ENCODE measurements at regions not wholly inside any gene's neighbourhood (a gene's known extent, or its start where the extent isn't known, plus 50 kb on each side); places are given as distances from the start of the nearest gene placed in this dataset.

DNA sequence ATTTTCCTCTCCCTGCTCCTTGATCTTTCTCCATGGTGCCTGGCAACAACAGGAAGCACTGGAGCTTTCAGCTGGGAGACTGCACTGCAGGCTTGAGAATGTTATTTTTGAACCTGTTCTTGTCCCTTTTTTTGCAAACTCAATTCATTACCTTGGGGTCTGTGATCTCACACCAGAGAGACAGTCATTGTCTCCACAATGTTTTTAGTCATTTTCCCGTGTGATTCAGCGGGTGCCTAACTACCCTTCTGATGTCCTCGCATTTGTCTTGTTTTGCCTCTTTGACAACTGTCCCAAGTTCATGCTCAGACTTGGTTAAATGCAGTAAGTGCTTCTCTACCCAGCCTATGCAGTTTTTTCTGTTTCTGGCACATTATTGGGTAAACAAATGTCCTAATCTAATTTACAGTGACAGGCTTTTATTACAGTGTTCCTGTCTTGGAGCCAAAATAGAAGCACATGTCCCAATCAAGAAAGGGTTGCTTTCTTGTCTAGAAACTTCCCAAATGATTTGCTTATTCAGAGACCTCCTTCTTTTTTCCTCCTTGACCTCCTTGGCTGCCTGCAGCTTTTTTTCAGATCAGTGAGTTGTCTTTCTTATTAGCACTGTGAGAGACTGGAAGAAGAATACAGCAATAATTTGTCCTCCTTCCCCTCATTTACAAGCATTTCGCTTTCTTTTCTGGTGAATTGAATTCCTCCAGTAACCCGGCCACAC lies 162.4 kb downstream of the NSUN3 start:
- no peaks in the 10 kb centered on the region for H3K36me3 ChIP-seq (ENCODE audit: control insufficient read depth in 2 of 2, insufficient read depth in 2 of 2, low read length in 2 of 2)

GRCh38 chr3:94226078-94226477 lies 163.2 kb downstream of the NSUN3 start:
- no peak overlapping the region for H3K4me3 ChIP-seq (ENCODE audit: low read length in 2 of 2)
- H3K9ac ChIP-seq (ENCODE audit: low read depth in 1 of 2, low read length in 2 of 2): no peak overlapping the region
- no peaks in the 10 kb centered on the region for H3K9me3 ChIP-seq (ENCODE audit: control insufficient read depth in 2 of 2, low read length in 2 of 2)
- H3K4me1 ChIP-seq (ENCODE audit: control insufficient read depth in 2 of 2, insufficient read depth in 2 of 2, low read length in 2 of 2): no peaks in the 10 kb centered on the region
- H3K27ac ChIP-seq (ENCODE audit: low read depth in 2 of 2, low read length in 2 of 2): no peak overlapping the region
- no peaks in the 10 kb centered on the region for H3K36me3 ChIP-seq (ENCODE audit: control insufficient read depth in 2 of 2, insufficient read depth in 2 of 2, low read length in 2 of 2)
- H3K27me3 ChIP-seq (ENCODE audit: control insufficient read depth in 2 of 2, insufficient read depth in 2 of 2, low read length in 2 of 2): no peaks in the 10 kb centered on the region

More for the DNA sequence above, 162.4 kb downstream of the NSUN3 start:
- no peak overlapping the region for H3K27ac ChIP-seq (ENCODE audit: low read depth in 2 of 2, low read length in 2 of 2)
- H3K4me3 ChIP-seq (ENCODE audit: low read length in 2 of 2): no peak overlapping the region
- no peaks in the 10 kb centered on the region for H3K9me3 ChIP-seq (ENCODE audit: control insufficient read depth in 2 of 2, low read length in 2 of 2)
- no peaks in the 10 kb centered on the region for H3K4me1 ChIP-seq (ENCODE audit: control insufficient read depth in 2 of 2, insufficient read depth in 2 of 2, low read length in 2 of 2)
- H3K27me3 ChIP-seq (ENCODE audit: control insufficient read depth in 2 of 2, insufficient read depth in 2 of 2, low read length in 2 of 2): no peaks in the 10 kb centered on the region
- H3K9ac ChIP-seq (ENCODE audit: low read depth in 1 of 2, low read length in 2 of 2): no peak overlapping the region

DNA sequence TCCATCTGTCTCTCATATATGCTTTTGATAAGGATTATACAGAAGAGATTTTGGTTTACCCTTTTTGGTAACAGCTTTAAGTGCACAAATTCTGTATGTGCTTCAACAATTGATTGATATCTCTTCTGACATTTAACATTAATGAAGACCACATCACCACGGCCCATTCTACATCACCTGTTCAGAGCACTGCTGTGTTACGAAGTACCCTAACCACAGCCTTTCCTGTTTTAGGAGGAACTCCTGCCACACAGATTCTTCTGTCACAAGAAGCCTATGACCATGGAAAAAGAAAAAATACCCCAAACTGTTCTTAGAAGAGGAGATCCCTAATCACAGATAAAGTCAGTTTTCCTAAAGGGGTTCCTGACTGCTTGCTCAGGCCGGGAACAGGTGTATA lies 170.1 kb downstream of the NSUN3 start:
- no peak overlapping the region for H3K9ac ChIP-seq (ENCODE audit: low read depth in 1 of 2, low read length in 2 of 2)
- H3K9me3 ChIP-seq (ENCODE audit: control insufficient read depth in 2 of 2, low read length in 2 of 2): no peaks in the 10 kb centered on the region
- no peak overlapping the region for H3K4me3 ChIP-seq (ENCODE audit: low read length in 2 of 2)
- no peak overlapping the region for H3K27ac ChIP-seq (ENCODE audit: low read depth in 2 of 2, low read length in 2 of 2)
- no peaks in the 10 kb centered on the region for H3K27me3 ChIP-seq (ENCODE audit: control insufficient read depth in 2 of 2, insufficient read depth in 2 of 2, low read length in 2 of 2)
- no peaks in the 10 kb centered on the region for H3K4me1 ChIP-seq (ENCODE audit: control insufficient read depth in 2 of 2, insufficient read depth in 2 of 2, low read length in 2 of 2)
- H3K36me3 ChIP-seq (ENCODE audit: control insufficient read depth in 2 of 2, insufficient read depth in 2 of 2, low read length in 2 of 2): no peaks in the 10 kb centered on the region

DNA sequence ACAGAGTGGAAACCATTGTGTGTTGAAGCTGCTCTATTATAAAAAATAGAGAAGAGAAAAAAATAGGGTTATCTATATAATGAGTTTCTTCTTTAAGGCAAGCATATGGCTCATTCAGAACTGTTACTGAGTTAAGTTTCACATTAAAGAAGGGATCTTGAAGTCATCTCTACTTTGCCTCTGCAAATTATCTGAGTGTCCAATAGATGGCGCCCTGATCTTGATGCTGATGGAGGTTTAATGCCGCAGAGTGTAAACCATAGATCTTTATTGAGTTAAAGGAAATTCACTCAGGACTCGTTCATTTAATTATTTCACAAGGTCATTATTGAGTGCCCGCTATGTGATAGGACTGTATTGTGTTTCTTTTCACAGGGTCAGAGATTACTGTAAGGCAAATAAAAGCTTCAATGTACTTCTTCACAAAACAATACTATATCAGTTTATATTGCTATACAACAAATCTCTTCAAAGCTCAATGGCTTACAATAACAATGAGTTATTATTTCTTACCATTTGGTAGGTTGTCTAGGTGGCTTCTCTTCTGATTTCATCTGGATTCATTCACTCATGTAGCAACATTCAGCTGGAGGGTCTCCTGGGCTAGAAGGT lies 171.4 kb downstream of the NSUN3 start:
- H3K9me3 ChIP-seq (ENCODE audit: control insufficient read depth in 2 of 2, low read length in 2 of 2): no peaks in the 10 kb centered on the region
- no peaks in the 10 kb centered on the region for H3K27me3 ChIP-seq (ENCODE audit: control insufficient read depth in 2 of 2, insufficient read depth in 2 of 2, low read length in 2 of 2)
- H3K27ac ChIP-seq (ENCODE audit: low read depth in 2 of 2, low read length in 2 of 2): no peak overlapping the region
- H3K36me3 ChIP-seq (ENCODE audit: control insufficient read depth in 2 of 2, insufficient read depth in 2 of 2, low read length in 2 of 2): no peaks in the 10 kb centered on the region
- no peak overlapping the region for H3K9ac ChIP-seq (ENCODE audit: low read depth in 1 of 2, low read length in 2 of 2)
- H3K4me1 ChIP-seq (ENCODE audit: control insufficient read depth in 2 of 2, insufficient read depth in 2 of 2, low read length in 2 of 2): no peaks in the 10 kb centered on the region
- H3K4me3 ChIP-seq (ENCODE audit: low read length in 2 of 2): no peak overlapping the region

GRCh38 chr3:94241986-94242385 lies 179.1 kb downstream of the NSUN3 start:
- Histone ChIP-seq H3K4me1 (ENCODE audit: control insufficient read depth in 2 of 2, insufficient read depth in 2 of 2, low read length in 2 of 2) (no peaks in the 10 kb centered on the region), H3K27me3 (ENCODE audit: control insufficient read depth in 2 of 2, insufficient read depth in 2 of 2, low read length in 2 of 2) (no peaks in the 10 kb centered on the region), H3K36me3 (ENCODE audit: control insufficient read depth in 2 of 2, insufficient read depth in 2 of 2, low read length in 2 of 2) (no peaks in the 10 kb centered on the region), H3K9me3 (ENCODE audit: control insufficient read depth in 2 of 2, low read length in 2 of 2) (no peaks in the 10 kb centered on the region), H3K4me3 (ENCODE audit: low read length in 2 of 2) (no peak overlapping the region), H3K27ac (ENCODE audit: low read depth in 2 of 2, low read length in 2 of 2) (no peak overlapping the region), H3K9ac (ENCODE audit: low read depth in 1 of 2, low read length in 2 of 2) (no peak overlapping the region)

GRCh38 chr3:94246171-94246570 lies 183.3 kb downstream of the NSUN3 start:
- Histone ChIP-seq H3K9ac (ENCODE audit: low read depth in 1 of 2, low read length in 2 of 2) (no peak overlapping the region), H3K27me3 (ENCODE audit: control insufficient read depth in 2 of 2, insufficient read depth in 2 of 2, low read length in 2 of 2) (no peaks in the 10 kb centered on the region), H3K4me1 (ENCODE audit: control insufficient read depth in 2 of 2, insufficient read depth in 2 of 2, low read length in 2 of 2) (no peaks in the 10 kb centered on the region), H3K27ac (ENCODE audit: low read depth in 2 of 2, low read length in 2 of 2) (no peak overlapping the region), H3K4me3 (ENCODE audit: low read length in 2 of 2) (no peak overlapping the region), H3K36me3 (ENCODE audit: control insufficient read depth in 2 of 2, insufficient read depth in 2 of 2, low read length in 2 of 2) (no peaks in the 10 kb centered on the region), H3K9me3 (ENCODE audit: control insufficient read depth in 2 of 2, low read length in 2 of 2) (no peaks in the 10 kb centered on the region)

DNA sequence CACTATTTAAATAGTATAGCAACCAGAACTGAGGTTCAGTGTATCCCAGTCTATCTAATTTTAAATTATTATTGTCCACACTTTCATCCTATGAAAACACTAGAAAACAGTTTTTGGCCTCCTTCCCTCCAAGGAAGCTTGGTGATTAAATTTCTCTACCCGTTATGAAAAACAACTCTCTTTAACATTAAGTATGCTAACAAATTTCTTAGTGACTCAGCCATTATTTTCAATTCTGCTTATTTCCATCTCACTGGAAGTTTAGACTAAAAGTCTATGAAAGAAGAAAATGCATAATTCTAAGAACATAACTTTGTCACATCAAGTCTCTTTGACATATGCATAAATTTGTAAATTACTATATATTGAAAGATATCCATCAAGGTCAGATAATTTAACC lies 185.2 kb downstream of the NSUN3 start:
- H3K4me1 ChIP-seq (ENCODE audit: control insufficient read depth in 2 of 2, insufficient read depth in 2 of 2, low read length in 2 of 2): no peaks in the 10 kb centered on the region
- H3K27ac ChIP-seq (ENCODE audit: low read depth in 2 of 2, low read length in 2 of 2): no peak overlapping the region
- H3K4me3 ChIP-seq (ENCODE audit: low read length in 2 of 2): no peak overlapping the region
- H3K36me3 ChIP-seq (ENCODE audit: control insufficient read depth in 2 of 2, insufficient read depth in 2 of 2, low read length in 2 of 2): no peaks in the 10 kb centered on the region
- no peaks in the 10 kb centered on the region for H3K27me3 ChIP-seq (ENCODE audit: control insufficient read depth in 2 of 2, insufficient read depth in 2 of 2, low read length in 2 of 2)
- no peak overlapping the region for H3K9ac ChIP-seq (ENCODE audit: low read depth in 1 of 2, low read length in 2 of 2)
- H3K9me3 ChIP-seq (ENCODE audit: control insufficient read depth in 2 of 2, low read length in 2 of 2): no peaks in the 10 kb centered on the region

- no peaks in the 10 kb centered on the region for H3K27me3 ChIP-seq (ENCODE audit: control insufficient read depth in 2 of 2, insufficient read depth in 2 of 2, low read length in 2 of 2)
- no peaks in the 10 kb centered on the region for H3K4me1 ChIP-seq (ENCODE audit: control insufficient read depth in 2 of 2, insufficient read depth in 2 of 2, low read length in 2 of 2)
- H3K9me3 ChIP-seq (ENCODE audit: control insufficient read depth in 2 of 2, low read length in 2 of 2): no peaks in the 10 kb centered on the region
- H3K27ac ChIP-seq (ENCODE audit: low read depth in 2 of 2, low read length in 2 of 2): no peak overlapping the region
- H3K4me3 ChIP-seq (ENCODE audit: low read length in 2 of 2): no peak overlapping the region
- H3K9ac ChIP-seq (ENCODE audit: low read depth in 1 of 2, low read length in 2 of 2): no peak overlapping the region
- no peaks in the 10 kb centered on the region for H3K36me3 ChIP-seq (ENCODE audit: control insufficient read depth in 2 of 2, insufficient read depth in 2 of 2, low read length in 2 of 2)
These were observed 186.7 kb downstream of the NSUN3 start for GRCh38 chr3:94249491-94250079.

DNA sequence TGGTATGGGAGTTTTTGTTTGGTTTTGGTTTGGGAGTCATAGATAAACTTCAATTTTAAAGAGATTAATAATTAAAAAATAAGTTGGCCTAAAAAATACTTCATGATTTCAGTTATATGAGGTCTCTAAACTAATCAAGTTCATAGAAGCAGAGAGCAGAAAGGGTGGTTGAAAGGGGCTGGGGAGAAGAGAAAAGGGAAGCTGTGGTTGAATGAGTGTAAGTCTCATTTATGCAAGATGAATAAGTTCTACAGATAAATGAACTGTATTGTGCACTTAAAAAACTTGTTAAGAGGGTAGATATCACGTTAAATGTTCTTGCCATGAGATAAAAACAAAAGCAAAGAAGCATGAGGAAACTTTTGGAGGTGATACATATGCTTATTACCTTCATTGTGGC lies 188.7 kb downstream of the NSUN3 start:
- no peaks in the 10 kb centered on the region for H3K27me3 ChIP-seq (ENCODE audit: control insufficient read depth in 2 of 2, insufficient read depth in 2 of 2, low read length in 2 of 2)
- H3K36me3 ChIP-seq (ENCODE audit: control insufficient read depth in 2 of 2, insufficient read depth in 2 of 2, low read length in 2 of 2): no peaks in the 10 kb centered on the region
- no peaks in the 10 kb centered on the region for H3K4me1 ChIP-seq (ENCODE audit: control insufficient read depth in 2 of 2, insufficient read depth in 2 of 2, low read length in 2 of 2)
- no peak overlapping the region for H3K9ac ChIP-seq (ENCODE audit: low read depth in 1 of 2, low read length in 2 of 2)
- no peaks in the 10 kb centered on the region for H3K9me3 ChIP-seq (ENCODE audit: control insufficient read depth in 2 of 2, low read length in 2 of 2)
- no peak overlapping the region for H3K27ac ChIP-seq (ENCODE audit: low read depth in 2 of 2, low read length in 2 of 2)
- no peak overlapping the region for H3K4me3 ChIP-seq (ENCODE audit: low read length in 2 of 2)

GRCh38 chr3:94252316-94252715 lies 189.5 kb downstream of the NSUN3 start:
- Histone ChIP-seq H3K36me3 (ENCODE audit: control insufficient read depth in 2 of 2, insufficient read depth in 2 of 2, low read length in 2 of 2) (no peaks in the 10 kb centered on the region), H3K9me3 (ENCODE audit: control insufficient read depth in 2 of 2, low read length in 2 of 2) (no peaks in the 10 kb centered on the region), H3K4me3 (ENCODE audit: low read length in 2 of 2) (no peak overlapping the region), H3K27me3 (ENCODE audit: control insufficient read depth in 2 of 2, insufficient read depth in 2 of 2, low read length in 2 of 2) (no peaks in the 10 kb centered on the region), H3K4me1 (ENCODE audit: control insufficient read depth in 2 of 2, insufficient read depth in 2 of 2, low read length in 2 of 2) (no peaks in the 10 kb centered on the region), H3K9ac (ENCODE audit: low read depth in 1 of 2, low read length in 2 of 2) (no peak overlapping the region), H3K27ac (ENCODE audit: low read depth in 2 of 2, low read length in 2 of 2) (no peak overlapping the region)
